C4-2B (cell line): ENCODE measurements at regions not wholly inside any gene's neighbourhood (a gene's known extent, or its start where the extent isn't known, plus 50 kb on each side); places are given as distances from the start of the nearest gene placed in this dataset.

ENCODE experiments used
- ZFX ChIP-seq: fragments of 450-650 bp; IDR thresholded peaks from 2 replicates; pipeline ENCODE4 v1.6.1; 2017
- TF ChIP-seq, protein P1 (sequence below): fragments of 450-650 bp; conservative IDR thresholded peaks from 2 replicates; pipeline ENCODE4 v1.5.1; 2017; ENCODE audit warnings: mild to moderate bottlenecking

- TF ChIP-seq, protein P1, sequence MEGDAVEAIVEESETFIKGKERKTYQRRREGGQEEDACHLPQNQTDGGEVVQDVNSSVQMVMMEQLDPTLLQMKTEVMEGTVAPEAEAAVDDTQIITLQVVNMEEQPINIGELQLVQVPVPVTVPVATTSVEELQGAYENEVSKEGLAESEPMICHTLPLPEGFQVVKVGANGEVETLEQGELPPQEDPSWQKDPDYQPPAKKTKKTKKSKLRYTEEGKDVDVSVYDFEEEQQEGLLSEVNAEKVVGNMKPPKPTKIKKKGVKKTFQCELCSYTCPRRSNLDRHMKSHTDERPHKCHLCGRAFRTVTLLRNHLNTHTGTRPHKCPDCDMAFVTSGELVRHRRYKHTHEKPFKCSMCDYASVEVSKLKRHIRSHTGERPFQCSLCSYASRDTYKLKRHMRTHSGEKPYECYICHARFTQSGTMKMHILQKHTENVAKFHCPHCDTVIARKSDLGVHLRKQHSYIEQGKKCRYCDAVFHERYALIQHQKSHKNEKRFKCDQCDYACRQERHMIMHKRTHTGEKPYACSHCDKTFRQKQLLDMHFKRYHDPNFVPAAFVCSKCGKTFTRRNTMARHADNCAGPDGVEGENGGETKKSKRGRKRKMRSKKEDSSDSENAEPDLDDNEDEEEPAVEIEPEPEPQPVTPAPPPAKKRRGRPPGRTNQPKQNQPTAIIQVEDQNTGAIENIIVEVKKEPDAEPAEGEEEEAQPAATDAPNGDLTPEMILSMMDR, result no peak
- no peak for TF ChIP-seq ZFX
Observed at GRCh38 chr4:19193274-19193981, 1058.3 kb upstream of the SLIT2 start.
